ENCODE measurements at regions not wholly inside any gene's neighbourhood (a gene's known extent, or its start where the extent isn't known, plus 50 kb on each side); places are given as distances from the start of the nearest gene placed in this dataset.

GRCh38 chr4:41326776-41327175, 70.0 kb downstream of the UCHL1 start:
- Histone ChIP-seq H3K9me3 (ENCODE audit: control insufficient read depth in 2 of 2, insufficient read depth in 1 of 2, low read depth in 1 of 2, low read length in 1 of 2) (no peaks in the 10 kb centered on the region), H3K27me3 (ENCODE audit: control insufficient read depth in 1 of 2, insufficient read depth in 2 of 2, low read length in 2 of 2) (no peaks in the 10 kb centered on the region), H3K27ac (ENCODE audit: low read depth in 2 of 2, low read length in 1 of 2) (no peak overlapping the region), H3K4me3 (ENCODE audit: low read depth in 1 of 2, low read length in 2 of 2) (no peak overlapping the region), H3K36me3 (ENCODE audit: control insufficient read depth in 2 of 2, insufficient read depth in 2 of 2, low read length in 1 of 2) (no peaks in the 10 kb centered on the region), H3K4me1 (ENCODE audit: control insufficient read depth in 2 of 2, insufficient read depth in 2 of 2, low read length in 1 of 2) (no peaks in the 10 kb centered on the region)
- WGBS, 2 donors: 96 to 98% methylated on average over 1 of the region's 1 CpG

GRCh38 chr4:41327770-41328169, 71.0 kb downstream of the UCHL1 start:
- Histone ChIP-seq H3K9me3 (ENCODE audit: control insufficient read depth in 2 of 2, insufficient read depth in 1 of 2, low read depth in 1 of 2, low read length in 1 of 2) (no peaks in the 10 kb centered on the region), H3K27me3 (ENCODE audit: control insufficient read depth in 1 of 2, insufficient read depth in 2 of 2, low read length in 2 of 2) (no peaks in the 10 kb centered on the region), H3K4me3 (ENCODE audit: low read depth in 1 of 2, low read length in 2 of 2) (no peak overlapping the region), H3K4me1 (ENCODE audit: control insufficient read depth in 2 of 2, insufficient read depth in 2 of 2, low read length in 1 of 2) (no peaks in the 10 kb centered on the region), H3K27ac (ENCODE audit: low read depth in 2 of 2, low read length in 1 of 2) (no peak overlapping the region), H3K36me3 (ENCODE audit: control insufficient read depth in 2 of 2, insufficient read depth in 2 of 2, low read length in 1 of 2) (no peaks in the 10 kb centered on the region)
- WGBS, 2 donors: 69 to 71% methylated on average over 6 of the region's 6 CpGs

GRCh38 chr4:41329361-41329760, 72.6 kb downstream of the UCHL1 start:
- 79 to 82% methylated on average over 4 of the region's 4 CpGs for WGBS, 2 donors
- no peak overlapping the region for H3K27ac ChIP-seq (ENCODE audit: low read depth in 2 of 2, low read length in 1 of 2)
- peaks cover 0 to 2% of the 10 kb centered on the region in 2 donors for H3K4me1 ChIP-seq (ENCODE audit: control insufficient read depth in 2 of 2, insufficient read depth in 2 of 2, low read length in 1 of 2)
- H3K4me3 ChIP-seq (ENCODE audit: low read depth in 1 of 2, low read length in 2 of 2): no peak overlapping the region
- H3K27me3 ChIP-seq (ENCODE audit: control insufficient read depth in 1 of 2, insufficient read depth in 2 of 2, low read length in 2 of 2): no peaks in the 10 kb centered on the region
- H3K9me3 ChIP-seq (ENCODE audit: control insufficient read depth in 2 of 2, insufficient read depth in 1 of 2, low read depth in 1 of 2, low read length in 1 of 2): no peaks in the 10 kb centered on the region
- H3K36me3 ChIP-seq (ENCODE audit: control insufficient read depth in 2 of 2, insufficient read depth in 2 of 2, low read length in 1 of 2): no peaks in the 10 kb centered on the region

- Histone ChIP-seq H3K4me3 (ENCODE audit: low read depth in 1 of 2, low read length in 2 of 2) (no peak overlapping the region), H3K27ac (ENCODE audit: low read depth in 2 of 2, low read length in 1 of 2) (no peak overlapping the region), H3K36me3 (ENCODE audit: control insufficient read depth in 2 of 2, insufficient read depth in 2 of 2, low read length in 1 of 2) (no peaks in the 10 kb centered on the region), H3K9me3 (ENCODE audit: control insufficient read depth in 2 of 2, insufficient read depth in 1 of 2, low read depth in 1 of 2, low read length in 1 of 2) (no peaks in the 10 kb centered on the region), H3K27me3 (ENCODE audit: control insufficient read depth in 1 of 2, insufficient read depth in 2 of 2, low read length in 2 of 2) (no peaks in the 10 kb centered on the region), H3K4me1 (ENCODE audit: control insufficient read depth in 2 of 2, insufficient read depth in 2 of 2, low read length in 1 of 2) (peaks cover 0 to 2% of the 10 kb centered on the region in 2 donors)
- WGBS, 2 donors: 7 to 8% methylated on average over 2 of the region's 2 CpGs
Observed at GRCh38 chr4:41331224-41331623, 74.5 kb downstream of the UCHL1 start.

GRCh38 chr4:41332510-41333054, 75.9 kb downstream of the UCHL1 start:
- H3K36me3 ChIP-seq (ENCODE audit: control insufficient read depth in 2 of 2, insufficient read depth in 2 of 2, low read length in 1 of 2): no peaks in the 10 kb centered on the region
- H3K4me1 ChIP-seq (ENCODE audit: control insufficient read depth in 2 of 2, insufficient read depth in 2 of 2, low read length in 1 of 2): peaks cover 0 to 2% of the 10 kb centered on the region in 2 donors
- 47 to 50% methylated on average over 3 of the region's 3 CpGs for WGBS, 2 donors
- no peaks in the 10 kb centered on the region for H3K9me3 ChIP-seq (ENCODE audit: control insufficient read depth in 2 of 2, insufficient read depth in 1 of 2, low read depth in 1 of 2, low read length in 1 of 2)
- H3K4me3 ChIP-seq (ENCODE audit: low read depth in 1 of 2, low read length in 2 of 2): no peak overlapping the region
- H3K27ac ChIP-seq (ENCODE audit: low read depth in 2 of 2, low read length in 1 of 2): no peak overlapping the region
- no peaks in the 10 kb centered on the region for H3K27me3 ChIP-seq (ENCODE audit: control insufficient read depth in 1 of 2, insufficient read depth in 2 of 2, low read length in 2 of 2)

- H3K9me3 ChIP-seq (ENCODE audit: control insufficient read depth in 2 of 2, insufficient read depth in 1 of 2, low read depth in 1 of 2, low read length in 1 of 2): no peaks in the 10 kb centered on the region
- H3K4me1 ChIP-seq (ENCODE audit: control insufficient read depth in 2 of 2, insufficient read depth in 2 of 2, low read length in 1 of 2): peaks cover 0 to 2% of the 10 kb centered on the region in 2 donors
- no peak overlapping the region for H3K27ac ChIP-seq (ENCODE audit: low read depth in 2 of 2, low read length in 1 of 2)
- WGBS, 2 donors: 49% methylated on average over 2 of the region's 2 CpGs
- H3K4me3 ChIP-seq (ENCODE audit: low read depth in 1 of 2, low read length in 2 of 2): no peak overlapping the region
- no peaks in the 10 kb centered on the region for H3K27me3 ChIP-seq (ENCODE audit: control insufficient read depth in 1 of 2, insufficient read depth in 2 of 2, low read length in 2 of 2)
- no peaks in the 10 kb centered on the region for H3K36me3 ChIP-seq (ENCODE audit: control insufficient read depth in 2 of 2, insufficient read depth in 2 of 2, low read length in 1 of 2)
Observed at GRCh38 chr4:41334182-41334581, 77.5 kb downstream of the UCHL1 start.

- 62% methylated on average over 10 of the region's 10 CpGs for WGBS, 2 donors
Observed at GRCh38 chr4:41339812-41340809, 83.4 kb downstream of the UCHL1 start.

GRCh38 chr4:41346306-41347061, 89.8 kb downstream of the UCHL1 start:
- Histone ChIP-seq H3K36me3 (ENCODE audit: control insufficient read depth in 2 of 2, insufficient read depth in 2 of 2, low read length in 1 of 2) (no peaks in the 10 kb centered on the region), H3K4me1 (ENCODE audit: control insufficient read depth in 2 of 2, insufficient read depth in 2 of 2, low read length in 1 of 2) (peaks cover 0 to 5% of the 10 kb centered on the region in 2 donors), H3K27ac (ENCODE audit: low read depth in 2 of 2, low read length in 1 of 2) (no peak overlapping the region), H3K9me3 (ENCODE audit: control insufficient read depth in 2 of 2, insufficient read depth in 1 of 2, low read depth in 1 of 2, low read length in 1 of 2) (no peaks in the 10 kb centered on the region), H3K4me3 (ENCODE audit: low read depth in 1 of 2, low read length in 2 of 2) (no peak overlapping the region), H3K27me3 (ENCODE audit: control insufficient read depth in 1 of 2, insufficient read depth in 2 of 2, low read length in 2 of 2) (no peaks in the 10 kb centered on the region)
- WGBS, 2 donors: 50 to 57% methylated on average over 3 of the region's 3 CpGs

More at GRCh38 chr4:41339812-41340809, 83.4 kb downstream of the UCHL1 start:
- Histone ChIP-seq H3K27me3 (ENCODE audit: control insufficient read depth in 1 of 2, insufficient read depth in 2 of 2, low read length in 2 of 2) (no peaks in the 10 kb centered on the region), H3K27ac (ENCODE audit: low read depth in 2 of 2, low read length in 1 of 2) (no peak overlapping the region), H3K36me3 (ENCODE audit: control insufficient read depth in 2 of 2, insufficient read depth in 2 of 2, low read length in 1 of 2) (no peaks in the 10 kb centered on the region), H3K4me3 (ENCODE audit: low read depth in 1 of 2, low read length in 2 of 2) (no peak overlapping the region), H3K4me1 (ENCODE audit: control insufficient read depth in 2 of 2, insufficient read depth in 2 of 2, low read length in 1 of 2) (no peaks in the 10 kb centered on the region), H3K9me3 (ENCODE audit: control insufficient read depth in 2 of 2, insufficient read depth in 1 of 2, low read depth in 1 of 2, low read length in 1 of 2) (no peaks in the 10 kb centered on the region)

- no peaks in the 10 kb centered on the region for H3K36me3 ChIP-seq (ENCODE audit: control insufficient read depth in 2 of 2, insufficient read depth in 2 of 2, low read length in 1 of 2)
- H3K9me3 ChIP-seq (ENCODE audit: control insufficient read depth in 2 of 2, insufficient read depth in 1 of 2, low read depth in 1 of 2, low read length in 1 of 2): no peaks in the 10 kb centered on the region
- no peak overlapping the region for H3K4me3 ChIP-seq (ENCODE audit: low read depth in 1 of 2, low read length in 2 of 2)
- H3K27ac ChIP-seq (ENCODE audit: low read depth in 2 of 2, low read length in 1 of 2): no peak overlapping the region
- H3K4me1 ChIP-seq (ENCODE audit: control insufficient read depth in 2 of 2, insufficient read depth in 2 of 2, low read length in 1 of 2): peaks cover 0 to 5% of the 10 kb centered on the region in 2 donors
- no peaks in the 10 kb centered on the region for H3K27me3 ChIP-seq (ENCODE audit: control insufficient read depth in 1 of 2, insufficient read depth in 2 of 2, low read length in 2 of 2)
Observed at GRCh38 chr4:41349021-41349420, 92.3 kb downstream of the UCHL1 start.
